ENCODE measurements at regions not wholly inside any gene's neighbourhood (a gene's known extent, or its start where the extent isn't known, plus 50 kb on each side); places are given as distances from the start of the nearest gene placed in this dataset.

GRCh38 chr3:21954709-21955108, 203.7 kb upstream of the ZNF385D start:
- H3K9ac ChIP-seq (replicated peaks in 1 of 4; ENCODE audit: extremely low read depth in 1 of 4, low read depth in 3 of 4, low read length in 3 of 4) = no peak overlapping the region
- FAIRE-seq = no peak
- no peaks in the 10 kb centered on the region for H3K23me2 ChIP-seq (ENCODE audit: low read depth, low read length)
- no peak overlapping the region for H2BK15ac ChIP-seq (ENCODE audit: low read length)
- H4K8ac ChIP-seq (ENCODE audit: extremely low read depth, insufficient read depth, low read length) = no peak overlapping the region
- no peak overlapping the region for H4K5ac ChIP-seq (ENCODE audit: insufficient read length, low read depth, low read length)
- DNase-seq (ENCODE audit: low read depth in 1 of 2, low spot score in 2 of 2) = no peak
- no peak overlapping the region for H3K4me2 ChIP-seq (ENCODE audit: insufficient read depth in 1 of 2, low read depth in 2 of 2, low read length in 2 of 2)
- no peak overlapping the region for H3K23ac ChIP-seq (ENCODE audit: insufficient read length)
- no peaks in the 10 kb centered on the region for H3K9me3 ChIP-seq (ENCODE audit: insufficient read depth in 2 of 2, low read depth in 1 of 2, low read length in 1 of 2)
- POLR2A ChIA-PET (ENCODE audit: partially characterized antibody) = no interaction called here
- no peak overlapping the region for H2AK5ac ChIP-seq (ENCODE audit: low read depth, low read length)
- no peak overlapping the region for H3K27ac ChIP-seq (ENCODE audit: low read depth, low read length)
- H3K56ac ChIP-seq (replicated peaks; ENCODE audit: insufficient read length, low read depth, low read length) = no peak overlapping the region
- H2BK5ac ChIP-seq (ENCODE audit: low read depth, low read length) = no peak overlapping the region
- H2AFZ ChIP-seq (ENCODE audit: low read length) = no peak overlapping the region
- no peaks in the 10 kb centered on the region for H3K27me3 ChIP-seq (replicated peaks in 1 of 4; ENCODE audit: control insufficient read depth in 3 of 4, extremely low read depth in 1 of 4, insufficient read depth in 3 of 4, low read length in 3 of 4)
- H2BK120ac ChIP-seq (replicated peaks; ENCODE audit: low read depth, low read length) = no peak overlapping the region
- H3K79me2 ChIP-seq (ENCODE audit: control insufficient read depth in 1 of 2, insufficient read depth in 2 of 2, low read length in 2 of 2) = no peaks in the 10 kb centered on the region
- no peak overlapping the region for H4K91ac ChIP-seq (replicated peaks; ENCODE audit: insufficient read length, low read length)
- 97% methylated on average over 2 of the region's 2 CpGs; no CpG with 5 or more reads in 1 of the 2 experiments for WGBS, 2 experiments (ENCODE audit: extremely low coverage in 1 of 2, insufficient coverage in 1 of 2, insufficient read length in 1 of 2, insufficient replicate concordance in 2 of 2, low coverage in 1 of 2, low lambda C conversion rate in 2 of 2, missing lambda C conversion rate in 1 of 2)
- no peaks in the 10 kb centered on the region for H3K79me1 ChIP-seq (ENCODE audit: low read depth, low read length)
- no peaks in the 10 kb centered on the region for H4K20me1 ChIP-seq (replicated peaks in 1 of 2; ENCODE audit: control insufficient read depth in 1 of 2, insufficient read depth in 2 of 2, low read length in 2 of 2)
- H3K4me3 ChIP-seq (ENCODE audit: extremely low read depth in 1 of 4, insufficient read depth in 2 of 4, low read depth in 3 of 4, low read length in 4 of 4) = no peak overlapping the region
- no peak overlapping the region for H2BK12ac ChIP-seq (ENCODE audit: low read depth, low read length)
- no peak for TF ChIP-seq ATF2 (IDR thresholded peaks at IDR 0.05; ENCODE audit: low read length)
- no peak for TF ChIP-seq SP4 (IDR thresholded peaks at IDR 0.05; ENCODE audit: low read length)
- no peak for TF ChIP-seq CREB1 (IDR thresholded peaks at IDR 0.05)
- TF ChIP-seq JUN (IDR thresholded peaks at IDR 0.05; ENCODE audit: low read depth, low read length) = no peak
- TF ChIP-seq TAF1 (IDR thresholded peaks at IDR 0.05; ENCODE audit: low read depth, low read length) = no peak
- no peak for TF ChIP-seq EP300 (IDR thresholded peaks at IDR 0.05; ENCODE audit: borderline replicate concordance in 1 of 2, low read depth in 2 of 2, low read length in 2 of 2)
- no peak for TF ChIP-seq SRF (IDR thresholded peaks at IDR 0.05; ENCODE audit: low read depth, low read length)
- no peak for TF ChIP-seq KDM1A (IDR thresholded peaks at IDR 0.05; ENCODE audit: borderline replicate concordance, low read length)
- no peak for TF ChIP-seq POLR2A (IDR thresholded peaks at IDR 0.05; ENCODE audit: control extremely low read depth in 1 of 2, low read depth in 2 of 2, low read length in 2 of 2)
- no peak for TF ChIP-seq KDM5A (IDR thresholded peaks at IDR 0.05; ENCODE audit: low read length)
- TF ChIP-seq CHD1 (IDR thresholded peaks at IDR 0.05; ENCODE audit: low read depth, low read length) = no peak
- no peak overlapping the region for H3K14ac ChIP-seq (ENCODE audit: insufficient read length)
- H3K36me3 ChIP-seq (ENCODE audit: control insufficient read depth in 2 of 4, insufficient read depth in 4 of 4, low read length in 3 of 4) = no peaks in the 10 kb centered on the region
- H2BK20ac ChIP-seq (ENCODE audit: low read length) = no peak overlapping the region
- CTCF ChIA-PET (ENCODE audit: partially characterized antibody) = interaction anchor here (0.5 kb wide), 1 partner anchor 1403 kb away, joined by 3 read pairs; no protein-coding TSS in a partner anchor
- no peaks in the 10 kb centered on the region for H3K4me1 ChIP-seq (replicated peaks in 1 of 4; ENCODE audit: control insufficient read depth in 3 of 4, insufficient read depth in 4 of 4, low read length in 3 of 4)
- H3K4ac ChIP-seq (replicated peaks; ENCODE audit: insufficient read length, low read depth, low read length) = no peak overlapping the region
- H3K18ac ChIP-seq (ENCODE audit: extremely low read depth, low read length) = no peak overlapping the region

Measured in H1 (cell line).